OCI-LY1 (cell line): ENCODE measurements at regions not wholly inside any gene's neighbourhood (a gene's known extent, or its start where the extent isn't known, plus 50 kb on each side); places are given as distances from the start of the nearest gene placed in this dataset.

Experiments used
- H2AFZ ChIP-seq: fragments of 200-600 bp; sonication (generic), shearing (Covaris generic); 2 replicates; pipeline ENCODE4 v1.6.0; 2014; ENCODE audit warnings: antibody characterized with exemption, mild to moderate bottlenecking, low read length
- H3F3A ChIP-seq: fragments of 200-600 bp; sonication (generic), shearing (Covaris generic); 2 replicates; pipeline ENCODE4 v1.6.0; 2014; ENCODE audit warnings: mild to moderate bottlenecking, antibody characterized with exemption, low read length, moderate library complexity; ENCODE audit not compliant: insufficient read depth
- H3K27ac ChIP-seq: fragments of 200-600 bp; sonication (generic); 2 replicates; pipeline ENCODE4 v1.5.1; 2014; ENCODE audit warnings: low read length, mixed run types, mild to moderate bottlenecking, low read depth; ENCODE audit not compliant: poor library complexity, severe bottlenecking
- H3K27me3 ChIP-seq: fragments of 200-600 bp; sonication (generic); 2 replicates; pipeline ENCODE4 v1.6.0; 2014; ENCODE audit warnings: antibody characterized with exemption, mild to moderate bottlenecking, low read length, moderate library complexity; ENCODE audit not compliant: insufficient read depth
- H3K36me3 ChIP-seq: fragments of 200-600 bp; sonication (generic); 2 replicates; pipeline ENCODE4 v1.6.1; 2014; ENCODE audit warnings: mild to moderate bottlenecking, antibody characterized with exemption, low read length, moderate library complexity, mixed read lengths; ENCODE audit not compliant: insufficient read depth
- H3K4me1 ChIP-seq: fragments of 200-600 bp; sonication (generic); 2 replicates; pipeline ENCODE4 v1.5.1; 2014; ENCODE audit warnings: mild to moderate bottlenecking, low read length, moderate library complexity; ENCODE audit not compliant: insufficient read depth, severe bottlenecking
- H3K4me2 ChIP-seq: fragments of 200-600 bp; sonication (generic), shearing (Covaris generic); 2 replicates; pipeline ENCODE4 v1.6.1; 2014; ENCODE audit warnings: low read length
- H3K4me3 ChIP-seq: fragments of 200-600 bp; sonication (generic); 2 replicates; pipeline ENCODE4 v1.5.1; 2014; ENCODE audit warnings: low read length, low read depth, mild to moderate bottlenecking, mixed read lengths; ENCODE audit not compliant: poor library complexity, severe bottlenecking
- H3K79me2 ChIP-seq: fragments of 200-600 bp; shearing (Covaris generic); 2 replicates; pipeline ENCODE4 v1.6.1; 2016; ENCODE audit warnings: mixed run types, low read length, mixed read lengths; ENCODE audit not compliant: insufficient read depth
- H3K9ac ChIP-seq: fragments of 200-600 bp; sonication (generic), shearing (Covaris generic); 2 replicates; pipeline ENCODE4 v1.6.1; 2014; ENCODE audit warnings: mild to moderate bottlenecking, low read length, mixed read lengths
- H3K9me2 ChIP-seq: fragments of 200-600 bp; sonication (generic), shearing (Covaris generic); 2 replicates; pipeline ENCODE4 v1.6.1; 2014; ENCODE audit warnings: low read depth, mild to moderate bottlenecking, low read length, mixed read lengths
- H3K9me3 ChIP-seq: fragments of 200-600 bp; shearing (Covaris generic); 2 replicates; pipeline ENCODE4 v1.6.1; 2014; ENCODE audit warnings: low read length, mixed read lengths
- H4K20me1 ChIP-seq: fragments of 200-600 bp; sonication (generic), shearing (Covaris generic); 2 replicates; pipeline ENCODE4 v1.6.0; 2016; ENCODE audit warnings: mild to moderate bottlenecking, low read length; ENCODE audit not compliant: insufficient read depth
- CTCF ChIP-seq: fragments of 200-600 bp; sonication (generic), shearing (Covaris generic); IDR thresholded peaks from 2 replicates; pipeline ENCODE4 v1.5.1; 2017; ENCODE audit warnings: mild to moderate bottlenecking, antibody characterized with exemption, low read length, moderate library complexity, mixed read lengths
- EZH2 ChIP-seq: fragments of 200-600 bp; sonication (generic), shearing (Covaris generic); IDR thresholded peaks from 2 replicates; pipeline ENCODE4 v1.8.0; 2017; ENCODE audit warnings: borderline replicate concordance, mixed run types, mild to moderate bottlenecking, antibody characterized with exemption, low read length, moderate library complexity, mixed read lengths

GRCh38 chr14:65906948-65907347 is 494.4 kb downstream of the FUT8 start:
- no peaks in the 10 kb centered on the region for H3F3A ChIP-seq
- no peak overlapping the region for H3K4me2 ChIP-seq
- no peak overlapping the region for H2AFZ ChIP-seq
- H3K4me1 ChIP-seq, result no peaks in the 10 kb centered on the region
- H3K9me2 ChIP-seq, result no peaks in the 10 kb centered on the region
- H3K9me3 ChIP-seq, result no peaks in the 10 kb centered on the region
- H3K27me3 ChIP-seq, result no peaks in the 10 kb centered on the region
- no peak overlapping the region for H3K27ac ChIP-seq
- TF ChIP-seq CTCF, result no peak
- no peak for TF ChIP-seq EZH2
- no peaks in the 10 kb centered on the region for H3K79me2 ChIP-seq
- H3K36me3 ChIP-seq, result no peaks in the 10 kb centered on the region
- H3K4me3 ChIP-seq, result no peak overlapping the region
- no peak overlapping the region for H3K9ac ChIP-seq
- no peaks in the 10 kb centered on the region for H4K20me1 ChIP-seq

- Histone ChIP-seq H3K4me1 (no peaks in the 10 kb centered on the region), H3K4me2 (no peak overlapping the region), H3K9me2 (no peaks in the 10 kb centered on the region), H3K79me2 (no peaks in the 10 kb centered on the region), H3K27ac (no peak overlapping the region), H3K9me3 (no peaks in the 10 kb centered on the region), H3K27me3 (no peaks in the 10 kb centered on the region), H4K20me1 (no peaks in the 10 kb centered on the region), H2AFZ (no peak overlapping the region), H3K9ac (no peak overlapping the region), H3K36me3 (no peaks in the 10 kb centered on the region), H3K4me3 (no peak overlapping the region), H3F3A (no peaks in the 10 kb centered on the region)
- TF ChIP-seq CTCF, result no peak
- no peak for TF ChIP-seq EZH2
Observed at GRCh38 chr14:65910108-65910786, 497.7 kb downstream of the FUT8 start.

- no peak for TF ChIP-seq CTCF
- H3K27me3 ChIP-seq, result no peaks in the 10 kb centered on the region
- H2AFZ ChIP-seq, result no peak overlapping the region
- H3K4me1 ChIP-seq, result no peaks in the 10 kb centered on the region
- H3K36me3 ChIP-seq, result no peaks in the 10 kb centered on the region
- H3K9me2 ChIP-seq, result no peaks in the 10 kb centered on the region
- H3K79me2 ChIP-seq, result no peaks in the 10 kb centered on the region
- no peak overlapping the region for H3K9ac ChIP-seq
- no peak overlapping the region for H3K4me3 ChIP-seq
- no peaks in the 10 kb centered on the region for H3K9me3 ChIP-seq
- H3K27ac ChIP-seq, result no peak overlapping the region
- H4K20me1 ChIP-seq, result no peaks in the 10 kb centered on the region
- H3F3A ChIP-seq, result no peaks in the 10 kb centered on the region
- no peak overlapping the region for H3K4me2 ChIP-seq
Observed at GRCh38 chr14:65915125-65915524, 502.6 kb downstream of the FUT8 start.
